Right atrium auricular region (tissue), 2 donors: ENCODE measurements at regions not wholly inside any gene's neighbourhood (a gene's known extent, or its start where the extent isn't known, plus 50 kb on each side); places are given as distances from the start of the nearest gene placed in this dataset.
A peak's percentile ranks its signal among the peaks of the same experiment; 100 is the strongest.
"Not testable (repeated sequence)": the region's sequence is repeated elsewhere in the genome, so short reads cannot be mapped to it uniquely, and the experiment has no call there.

Experiments used
- DNase-seq: peaks from one replicate; pipeline ENCODE4 v3.0.0-alpha.2; 2019; ENCODE audit warnings: low spot score
- H3K27ac ChIP-seq, 2 donors: fragments of 200-600 bp; sonication (generic); 1 replicate in 1 of 2; 2 replicates in 1 of 2; pipeline ENCODE4 v1.5.1; 2016 to 2019
- H3K27me3 ChIP-seq, 2 donors: fragments of 200-600 bp; sonication (generic); one replicate each; pipeline versions ENCODE4 v1.5.1 to v1.6.0; 2017 to 2019
- H3K36me3 ChIP-seq: fragments of 200-600 bp; sonication (generic); one replicate; pipeline ENCODE4 v1.5.1; 2016
- H3K4me1 ChIP-seq, 2 donors: fragments of 200-600 bp; sonication (generic); one replicate each; pipeline versions ENCODE4 v1.5.1 to v1.6.0; 2017 to 2019
- H3K4me3 ChIP-seq, 2 donors: fragments of 200-600 bp; sonication (generic); 1 replicate in 1 of 2; 2 replicates in 1 of 2; pipeline ENCODE4 v1.5.1; 2017 to 2019; ENCODE audit warnings: mild to moderate bottlenecking in 1 of 2, moderate library complexity in 1 of 2
- H3K9me3 ChIP-seq, 2 donors: fragments of 200-600 bp; sonication (generic); one replicate each; pipeline ENCODE4 v1.5.1; 2019
- CTCF ChIP-seq, 2 donors: fragments of 200-600 bp; sonication (generic); IDR thresholded peaks; one replicate each; pipeline ENCODE4 v1.5.1; 2019; ENCODE audit warnings: antibody characterized with exemption in 2 of 2

- Histone ChIP-seq H3K27me3 (no peaks in the 10 kb centered on the region), H3K4me1 (no peaks in the 10 kb centered on the region), H3K36me3 (no peaks in the 10 kb centered on the region), H3K27ac (no peak overlapping the region), H3K4me3 (no peak overlapping the region), H3K9me3 (no peaks in the 10 kb centered on the region)
- no peak for DNase-seq
- TF ChIP-seq CTCF (IDR thresholded peaks at IDR 0.05) = no peak
Observed at GRCh38 chr9:38246833-38247232, 145.7 kb upstream of the ALDH1B1 start.

DNA sequence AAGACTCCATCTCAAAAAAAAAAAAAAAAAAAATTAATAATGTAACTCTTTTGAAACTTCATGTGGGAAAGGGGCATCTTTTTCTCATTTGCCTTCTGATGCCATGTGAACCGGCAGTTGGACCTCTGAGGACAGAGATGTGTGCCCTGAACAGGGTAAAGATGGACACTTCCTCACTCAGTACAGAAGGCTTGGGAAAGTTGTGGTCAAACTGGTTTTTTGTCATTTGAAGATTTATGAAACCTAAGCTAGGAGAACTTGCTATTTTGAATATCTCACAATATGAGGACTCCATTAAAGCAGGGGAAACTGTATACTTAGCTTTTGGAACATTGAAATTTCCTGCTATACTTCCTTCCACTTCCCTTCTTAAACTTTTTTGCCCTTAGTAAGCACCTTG lies 147.5 kb upstream of the ALDH1B1 start:
- no peak overlapping the region for H3K27ac ChIP-seq
- no peak for TF ChIP-seq CTCF (IDR thresholded peaks at IDR 0.05)
- no peaks in the 10 kb centered on the region for H3K27me3 ChIP-seq
- no peaks in the 10 kb centered on the region for H3K36me3 ChIP-seq
- H3K9me3 ChIP-seq = no peaks in the 10 kb centered on the region
- DNase-seq = no peak
- H3K4me1 ChIP-seq = no peaks in the 10 kb centered on the region
- no peak overlapping the region for H3K4me3 ChIP-seq

GRCh38 chr9:38243993-38244392 lies 148.5 kb upstream of the ALDH1B1 start:
- H3K36me3 ChIP-seq = no peaks in the 10 kb centered on the region
- H3K27ac ChIP-seq = no peak overlapping the region
- H3K4me3 ChIP-seq = no peak overlapping the region
- no peak for TF ChIP-seq CTCF (IDR thresholded peaks at IDR 0.05)
- no peaks in the 10 kb centered on the region for H3K27me3 ChIP-seq
- H3K4me1 ChIP-seq = no peaks in the 10 kb centered on the region
- DNase-seq = no peak
- H3K9me3 ChIP-seq = no peaks in the 10 kb centered on the region

- not testable (repeated sequence) for H3K27me3 ChIP-seq, H3K4me3 ChIP-seq, H3K4me1 ChIP-seq, H3K36me3 ChIP-seq, DNase-seq, H3K27ac ChIP-seq, H3K9me3 ChIP-seq
Observed at GRCh38 chr9:38242151-38242550, 150.4 kb upstream of the ALDH1B1 start.

GRCh38 chr9:38240051-38240450 lies 152.5 kb upstream of the ALDH1B1 start:
- TF ChIP-seq CTCF (IDR thresholded peaks at IDR 0.05) = no peak
- no peaks in the 10 kb centered on the region for H3K27me3 ChIP-seq
- no peaks in the 10 kb centered on the region for H3K36me3 ChIP-seq
- no peaks in the 10 kb centered on the region for H3K9me3 ChIP-seq
- DNase-seq = peak; percentile 16
- no peaks in the 10 kb centered on the region for H3K4me1 ChIP-seq
- H3K27ac ChIP-seq = no peak overlapping the region
- H3K4me3 ChIP-seq = no peak overlapping the region

- no peaks in the 10 kb centered on the region for H3K27me3 ChIP-seq
Observed at GRCh38 chr9:38235244-38235643, 157.3 kb upstream of the ALDH1B1 start.

More at GRCh38 chr9:38235244-38235643, 157.3 kb upstream of the ALDH1B1 start:
- Histone ChIP-seq H3K4me1 (no peaks in the 10 kb centered on the region), H3K36me3 (no peaks in the 10 kb centered on the region), H3K4me3 (no peak overlapping the region), H3K9me3 (no peaks in the 10 kb centered on the region), H3K27ac (no peak overlapping the region)
- no peak for TF ChIP-seq CTCF (IDR thresholded peaks at IDR 0.05)
- DNase-seq = no peak
